Testis (tissue), 2 donors: ENCODE measurements at regions not wholly inside any gene's neighbourhood (a gene's known extent, or its start where the extent isn't known, plus 50 kb on each side); places are given as distances from the start of the nearest gene placed in this dataset.
"Not testable (repeated sequence)": the region's sequence is repeated elsewhere in the genome, so short reads cannot be mapped to it uniquely, and the experiment has no call there.

Source experiments
- DNase-seq: peaks from one replicate; pipeline ENCODE4 v3.0.0-alpha.2; 2019
- H3K27ac ChIP-seq, 2 donors: fragments of 200-600 bp; sonication (generic); one replicate each; pipeline ENCODE4 v1.5.1; 2019
- H3K27me3 ChIP-seq: fragments of 200-600 bp; sonication (generic); one replicate; pipeline ENCODE4 v1.5.1; 2019
- H3K36me3 ChIP-seq: fragments of 200-600 bp; sonication (generic); one replicate; pipeline ENCODE4 v1.5.1; 2017; ENCODE audit warnings: low read depth; ENCODE audit errors: missing control alignments
- H3K4me1 ChIP-seq: fragments of 200-600 bp; sonication (generic); one replicate; pipeline ENCODE4 v1.5.1; 2019
- H3K4me3 ChIP-seq, 2 donors: fragments of 200-600 bp; sonication (generic); one replicate each; pipeline ENCODE4 v1.5.1; 2017 to 2019
- H3K9me3 ChIP-seq: fragments of 200-600 bp; sonication (generic); one replicate; pipeline ENCODE4 v1.5.1; 2017
- CTCF ChIP-seq, 3 experiments: fragments of 450-650 bp in 2 of 3; fragments of 200-600 bp in 1 of 3; sonication (generic) in 1 of 3; IDR thresholded peaks; one replicate each; pipeline ENCODE4 v1.5.1; 2016 to 2019; ENCODE audit warnings: antibody characterized with exemption in 3 of 3, mild to moderate bottlenecking in 2 of 3, moderate library complexity in 1 of 3
- POLR2A ChIP-seq: fragments of 450-650 bp; IDR thresholded peaks from one replicate; pipeline ENCODE4 v1.6.1; 2017; ENCODE audit warnings: antibody characterized with exemption, mild to moderate bottlenecking, moderate library complexity
- WGBS, 2 donors: methylation state at CpG; one replicate each; pipeline ENCODE4 v1.1.5; 2018; 5-methylcytosine and 5-hydroxymethylcytosine counted together
- intact Hi-C: fragments of 100-400 bp; cut with DNase I; formaldehyde crosslinking; loops from one replicate; pipeline ENCODE4 v1.15.1; 2023; ENCODE audit warnings: low total_unique reads

- H3K27ac ChIP-seq = peak overlapping the region; percentile 70 to 88
- intact Hi-C loops = no loop called here
- no peaks in the 10 kb centered on the region for H3K27me3 ChIP-seq
- peak; percentile 83 for DNase-seq
- no peaks in the 10 kb centered on the region for H3K4me1 ChIP-seq
- no peaks in the 10 kb centered on the region for H3K36me3 ChIP-seq
- H3K4me3 ChIP-seq = peak overlapping the region in 1 of 2 donors; percentile 34
- H3K9me3 ChIP-seq = no peaks in the 10 kb centered on the region
- WGBS, 2 donors = 2 to 8% methylated on average over 23 of the region's 28 CpGs
- TF ChIP-seq CTCF (IDR thresholded peaks at IDR 0.05) (no peak), POLR2A (no peak)
Measured at GRCh38 chrX:41009850-41010846, 75.1 kb upstream of the USP9X start.

GRCh38 chrX:41014776-41015360 is 70.4 kb upstream of the USP9X start:
- H3K27me3 ChIP-seq = no peaks in the 10 kb centered on the region
- intact Hi-C loops = no loop called here

GRCh38 chrX:41017785-41018184 is 67.5 kb upstream of the USP9X start:
- H3K4me3 ChIP-seq, H3K27ac ChIP-seq, intact Hi-C loops, DNase-seq, H3K36me3 ChIP-seq, H3K27me3 ChIP-seq, H3K4me1 ChIP-seq, H3K9me3 ChIP-seq: not testable (repeated sequence)
- 94 to 96% methylated on average over 5 of the region's 6 CpGs for WGBS, 2 donors

More at GRCh38 chrX:41014776-41015360, 70.4 kb upstream of the USP9X start:
- no peak overlapping the region for H3K27ac ChIP-seq
- H3K36me3 ChIP-seq = no peaks in the 10 kb centered on the region
- TF ChIP-seq CTCF (IDR thresholded peaks at IDR 0.05) = no peak
- no peak for TF ChIP-seq POLR2A
- H3K4me1 ChIP-seq = no peaks in the 10 kb centered on the region
- no peaks in the 10 kb centered on the region for H3K9me3 ChIP-seq
- H3K4me3 ChIP-seq = no peak overlapping the region
- 96 to 97% methylated on average over 5 of the region's 5 CpGs for WGBS, 2 donors
- no peak for DNase-seq

- H3K27me3 ChIP-seq, H3K4me1 ChIP-seq, H3K9me3 ChIP-seq, H3K4me3 ChIP-seq, DNase-seq, H3K27ac ChIP-seq, intact Hi-C loops, H3K36me3 ChIP-seq: not testable (repeated sequence)
- 84 to 92% methylated on average over 9 of the region's 9 CpGs for WGBS, 2 donors
Measured at GRCh38 chrX:41018391-41019040, 66.7 kb upstream of the USP9X start.

GRCh38 chrX:41019041-41019392 is 66.2 kb upstream of the USP9X start:
- no peaks in the 10 kb centered on the region for H3K36me3 ChIP-seq
- no peaks in the 10 kb centered on the region for H3K9me3 ChIP-seq
- no peak overlapping the region for H3K4me3 ChIP-seq
- intact Hi-C loops = no loop called here
- no peak for TF ChIP-seq CTCF (IDR thresholded peaks at IDR 0.05)
- no peak for TF ChIP-seq POLR2A
- no peak for DNase-seq
- no peak overlapping the region for H3K27ac ChIP-seq
- H3K4me1 ChIP-seq = no peaks in the 10 kb centered on the region
- H3K27me3 ChIP-seq = no peaks in the 10 kb centered on the region
- 87 to 91% methylated on average over 4 to 5 of the region's 5 CpGs for WGBS, 2 donors
